NCI-H2227 treated with DMSO at 0.1 percent for 48 hours (cell line): ENCODE measurements at regions not wholly inside any gene's neighbourhood (a gene's known extent, or its start where the extent isn't known, plus 50 kb on each side); places are given as distances from the start of the nearest gene placed in this dataset.
A peak's percentile ranks its signal among the peaks of the same experiment; 100 is the strongest.

Source experiments
- DNase-seq: peaks from one replicate; lab custom pipeline; 2025; lab: John Stamatoyannopoulos, UW

GRCh38 chr14:54174457-54174856 lies 217.8 kb upstream of the BMP4 start:
- DNase-seq = no peak

GRCh38 chr14:54175298-54175942 lies 218.8 kb upstream of the BMP4 start:
- DNase-seq = peak; percentile 21

GRCh38 chr14:54177019-54177418 lies 219.8 kb upstream of the CDKN3 start:
- DNase-seq = no peak

- DNase-seq = no peak
These were observed 218.9 kb upstream of the CDKN3 start for GRCh38 chr14:54177641-54178621.

- DNase-seq = no peak
These were observed 214.3 kb upstream of the CDKN3 start for GRCh38 chr14:54182419-54183045.

GRCh38 chr14:54186821-54187763 lies 209.7 kb upstream of the CDKN3 start:
- peak; percentile 94 for DNase-seq

GRCh38 chr14:54188064-54188666 lies 208.6 kb upstream of the CDKN3 start:
- DNase-seq = no peak

GRCh38 chr14:54189333-54189732 lies 207.5 kb upstream of the CDKN3 start:
- DNase-seq = no peak

GRCh38 chr14:54189748-54190354 lies 207.0 kb upstream of the CDKN3 start:
- no peak for DNase-seq

GRCh38 chr14:54191846-54192245 lies 205.0 kb upstream of the CDKN3 start:
- no peak for DNase-seq

- no peak for DNase-seq
These were observed 204.2 kb upstream of the CDKN3 start for GRCh38 chr14:54192610-54193009.

- no peak for DNase-seq
These were observed 202.9 kb upstream of the CDKN3 start for GRCh38 chr14:54193871-54194270.

GRCh38 chr14:54194501-54194900 lies 202.3 kb upstream of the CDKN3 start:
- DNase-seq = no peak

- DNase-seq = no peak
These were observed 199.4 kb upstream of the CDKN3 start for GRCh38 chr14:54197369-54197768.

GRCh38 chr14:54200726-54201125 lies 196.1 kb upstream of the CDKN3 start:
- DNase-seq = no peak

GRCh38 chr14:54202288-54202687 lies 194.5 kb upstream of the CDKN3 start:
- DNase-seq = no peak

GRCh38 chr14:54206516-54206915 lies 190.3 kb upstream of the CDKN3 start:
- DNase-seq = no peak

GRCh38 chr14:54207075-54207474 lies 189.7 kb upstream of the CDKN3 start:
- DNase-seq = no peak

GRCh38 chr14:54207476-54208462 lies 189.0 kb upstream of the CDKN3 start:
- no peak for DNase-seq

- DNase-seq = no peak
These were observed 188.1 kb upstream of the CDKN3 start for GRCh38 chr14:54208751-54209150.
